HG03060 (cell line): ENCODE measurements at regions not wholly inside any gene's neighbourhood (a gene's known extent, or its start where the extent isn't known, plus 50 kb on each side); places are given as distances from the start of the nearest gene placed in this dataset.
"Not testable (repeated sequence)": the region's sequence is repeated elsewhere in the genome, so short reads cannot be mapped to it uniquely, and the experiment has no call there.

ENCODE experiments used
- ATAC-seq: cut with Tn5 transposase; IDR thresholded peaks from one replicate; pipeline ENCODE4 v1.9.1; 2021; ENCODE audit warnings: low read depth, moderate number of reproducible peaks; ENCODE audit not compliant: unreplicated experiment

DNA sequence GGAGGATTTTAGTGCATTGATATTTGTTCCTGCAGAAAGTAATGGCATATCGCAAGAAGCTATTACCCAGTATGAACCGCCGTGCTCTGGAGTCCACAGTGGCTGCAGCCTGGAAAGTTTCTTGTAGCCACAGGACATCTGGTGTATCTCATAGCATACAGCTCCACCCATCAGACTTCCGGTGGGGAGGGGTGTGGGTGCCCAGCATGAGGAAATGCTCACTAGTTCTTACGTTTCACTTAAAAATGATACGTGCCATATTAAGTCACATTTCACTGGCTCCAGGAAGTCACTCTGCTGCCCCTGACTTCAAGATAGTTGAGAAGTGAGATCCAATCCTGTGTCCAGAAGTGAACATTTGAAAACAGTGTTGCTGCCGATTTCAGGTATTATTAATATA is 990.4 kb downstream of the GBE1 start:
- ATAC-seq, result no peak

- no peak for ATAC-seq
These were observed 991.1 kb downstream of the GBE1 start for GRCh38 chr3:80770106-80771074.

DNA sequence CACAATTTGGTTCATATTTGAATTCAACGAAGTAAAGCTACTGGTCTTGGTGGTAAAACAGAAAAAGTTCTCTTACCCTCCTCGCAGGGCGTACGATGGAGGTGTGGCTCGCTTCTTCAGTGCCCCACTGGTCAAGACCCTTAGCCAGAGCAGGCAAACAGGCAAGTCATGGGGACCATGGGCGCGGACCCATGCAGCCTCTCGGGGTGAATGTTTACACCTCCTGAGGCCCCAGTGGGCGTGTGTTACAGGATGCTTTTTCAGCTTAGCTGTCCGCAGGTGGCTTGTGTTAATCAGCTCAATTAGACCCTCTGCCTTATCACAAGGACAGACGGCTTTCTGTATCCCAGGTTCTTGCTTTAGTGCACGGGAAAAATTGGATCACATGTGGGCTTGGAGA is 991.8 kb downstream of the GBE1 start:
- no peak for ATAC-seq

GRCh38 chr3:80767604-80768003 is 993.8 kb downstream of the GBE1 start:
- ATAC-seq, result no peak

GRCh38 chr3:80754969-80755368 is 987.2 kb upstream of the ROBO1 start:
- ATAC-seq, result no peak

DNA sequence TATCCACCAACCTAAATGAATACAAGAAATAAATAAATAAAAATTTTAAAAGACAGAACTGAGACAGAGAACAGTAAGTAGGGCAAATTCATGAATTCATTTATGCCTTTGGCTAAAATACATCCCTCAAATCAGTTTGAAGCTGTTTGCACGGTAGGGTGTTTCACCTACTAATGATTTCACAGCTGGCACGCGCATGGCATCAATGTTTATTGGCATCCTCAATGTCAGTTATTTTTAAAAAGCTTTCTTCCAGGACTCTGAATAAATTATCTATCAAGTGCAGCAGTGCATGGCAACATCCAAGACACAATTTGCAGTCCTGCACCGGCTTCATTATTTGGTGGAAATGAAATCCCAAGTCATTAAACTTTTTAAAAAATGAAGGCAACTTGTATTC is 985.2 kb upstream of the ROBO1 start:
- ATAC-seq, result no peak

- no peak for ATAC-seq
These were observed 982.8 kb upstream of the ROBO1 start for GRCh38 chr3:80750637-80751036.

DNA sequence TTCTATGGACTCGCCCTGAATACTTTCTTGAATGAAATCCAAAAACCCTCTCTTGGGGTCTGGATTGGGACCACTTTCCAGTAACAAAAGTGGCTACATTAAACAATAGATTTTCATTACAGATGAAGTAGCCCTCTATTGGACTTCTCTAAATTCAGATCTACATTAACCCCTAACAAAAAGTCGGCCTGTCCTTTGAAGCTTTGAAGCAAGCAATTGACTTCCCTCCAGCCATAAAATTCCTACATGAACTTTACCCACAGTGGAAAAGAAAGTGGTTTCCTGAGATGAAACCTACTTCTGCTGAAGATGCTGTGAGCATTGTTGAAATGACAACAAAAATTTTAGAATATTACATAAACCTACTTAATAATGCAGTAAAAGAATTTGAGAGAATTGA is 967.1 kb upstream of the ROBO1 start:
- no peak for ATAC-seq

GRCh38 chr3:80734483-80734882 is 966.7 kb upstream of the ROBO1 start:
- ATAC-seq, result no peak

DNA sequence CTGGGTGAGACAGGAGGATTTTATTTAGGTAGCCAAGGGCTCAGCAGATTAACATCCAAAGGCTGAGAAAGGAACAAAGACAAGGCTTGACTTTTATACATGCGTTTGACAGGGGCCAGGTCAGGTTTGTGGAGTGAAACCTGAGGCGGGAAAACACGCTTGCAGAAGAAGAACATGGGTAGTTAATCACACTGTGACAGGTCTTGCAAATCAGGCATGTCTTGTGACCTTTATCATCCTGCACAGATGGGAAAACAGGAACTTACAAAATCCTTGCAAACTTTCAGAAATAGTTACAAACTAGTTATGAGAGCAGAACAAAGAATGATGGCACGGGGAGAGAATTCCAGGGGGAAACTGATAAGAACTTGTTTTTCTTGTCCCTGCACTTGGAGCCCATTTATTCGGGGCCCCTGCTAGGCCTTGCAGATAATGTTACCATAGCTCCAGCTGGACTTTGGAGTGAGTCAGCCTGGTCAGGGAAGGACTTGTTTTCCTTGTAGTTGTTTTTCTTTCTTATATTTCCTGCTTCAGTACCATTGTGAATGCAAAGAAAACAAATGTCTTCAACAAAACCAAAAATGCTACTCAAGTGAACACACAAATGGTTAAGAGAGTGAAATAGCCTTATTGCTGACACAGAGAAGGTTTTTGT is 965.9 kb upstream of the ROBO1 start:
- no peak for ATAC-seq

DNA sequence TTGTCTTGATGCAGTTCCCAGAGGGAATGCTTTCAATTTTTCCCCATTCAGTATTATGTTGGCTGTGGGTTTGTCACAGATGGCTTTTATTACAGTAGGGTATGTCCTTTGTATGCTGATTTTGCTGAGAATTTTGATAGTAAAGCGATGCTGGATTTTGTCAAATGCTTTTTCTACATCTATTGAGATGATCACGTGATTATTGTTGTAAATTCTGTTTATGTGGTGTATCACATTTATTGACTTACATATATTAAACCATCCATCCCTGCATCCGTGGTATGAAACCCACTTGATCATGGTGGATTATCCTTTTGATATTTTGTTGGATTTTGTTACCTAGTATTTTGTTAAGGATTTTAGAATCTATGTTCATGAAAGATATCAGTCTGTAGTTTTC is 959.8 kb upstream of the ROBO1 start:
- not testable (repeated sequence) for ATAC-seq

GRCh38 chr3:80709597-80710322 is 942.0 kb upstream of the ROBO1 start:
- not testable (repeated sequence) for ATAC-seq

GRCh38 chr3:80705290-80705689 is 937.5 kb upstream of the ROBO1 start:
- no peak for ATAC-seq

DNA sequence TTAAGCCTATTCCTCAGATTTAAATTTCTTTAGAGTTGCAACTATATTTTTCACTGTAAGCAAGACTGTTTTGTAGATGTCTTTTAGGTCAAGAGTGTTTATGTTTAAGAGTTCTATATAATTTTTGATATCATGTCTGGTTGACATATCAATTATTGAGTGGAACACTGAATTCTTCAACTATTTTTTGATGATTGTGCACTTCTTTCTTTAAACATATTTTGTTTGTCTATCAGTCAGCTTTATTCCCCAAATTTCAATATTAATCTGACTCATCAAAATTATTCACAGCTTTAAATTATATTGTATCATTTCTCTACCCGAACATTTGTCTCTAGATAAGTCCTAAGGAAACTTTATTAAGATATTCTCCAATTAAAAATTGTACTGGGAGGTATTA is 933.6 kb upstream of the ROBO1 start:
- ATAC-seq, result no peak

- no peak for ATAC-seq
These were observed 929.5 kb upstream of the ROBO1 start for GRCh38 chr3:80697291-80697690.

DNA sequence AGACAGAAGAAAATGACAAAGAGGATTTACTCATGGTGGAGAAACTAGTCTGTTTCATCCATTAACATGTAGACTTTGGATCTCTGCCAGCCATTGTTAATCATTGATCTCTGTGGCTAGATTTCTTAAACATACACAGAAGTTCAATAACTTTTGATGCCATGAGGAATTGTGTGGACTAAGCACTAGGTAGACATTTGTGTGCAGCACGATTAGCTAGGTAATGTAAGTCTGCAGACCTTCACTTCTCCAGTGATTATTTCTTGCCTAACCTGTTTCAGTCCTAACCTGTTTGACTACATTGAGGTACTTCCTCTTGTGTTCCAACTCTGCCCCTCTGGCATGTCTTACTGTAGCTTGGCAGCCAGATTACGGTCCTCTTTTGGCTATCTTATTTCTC is 928.5 kb upstream of the ROBO1 start:
- no peak for ATAC-seq

GRCh38 chr3:80688814-80689213 is 921.0 kb upstream of the ROBO1 start:
- no peak for ATAC-seq

GRCh38 chr3:80682951-80683350 is 915.2 kb upstream of the ROBO1 start:
- ATAC-seq, result no peak

GRCh38 chr3:80682235-80682634 is 914.4 kb upstream of the ROBO1 start:
- ATAC-seq, result no peak

GRCh38 chr3:80677796-80678195 is 910.0 kb upstream of the ROBO1 start:
- no peak for ATAC-seq

- ATAC-seq, result no peak
These were observed 909.1 kb upstream of the ROBO1 start for GRCh38 chr3:80676866-80677265.
